Neural cell (in vitro differentiated cells): ENCODE measurements at regions not wholly inside any gene's neighbourhood (a gene's known extent, or its start where the extent isn't known, plus 50 kb on each side); places are given as distances from the start of the nearest gene placed in this dataset.

Experiments
- H2AFZ ChIP-seq: fragments of 200-600, 300-800 bp; sonication (generic), shearing (Covaris generic); 2 replicates; pipeline ENCODE4 v1.6.0; 2014; ENCODE audit warnings: low read depth, mild to moderate bottlenecking, antibody characterized with exemption, low read length, moderate library complexity
- H3F3A ChIP-seq: fragments of 200-600 bp; shearing (Covaris generic); 2 replicates; pipeline ENCODE4 v1.6.1; 2016; ENCODE audit warnings: mild to moderate bottlenecking, moderate library complexity, mixed read lengths, antibody characterized with exemption, low read length; ENCODE audit not compliant: insufficient read depth, poor library complexity, severe bottlenecking
- H3K27ac ChIP-seq: fragments of 200-600, 300-800 bp; sonication (generic), shearing (Covaris generic); 2 replicates; pipeline ENCODE4 v1.5.1; 2014; ENCODE audit warnings: mild to moderate bottlenecking, low read length, moderate library complexity
- H3K27me3 ChIP-seq: fragments of 300-800, 200-600 bp; sonication (generic), shearing (Covaris generic); 2 replicates; pipeline ENCODE4 v1.6.0; 2014; ENCODE audit warnings: mild to moderate bottlenecking, low read depth, low read length, moderate library complexity; ENCODE audit not compliant: insufficient read depth
- H3K36me3 ChIP-seq: fragments of 300-800, 200-600 bp; sonication (generic), shearing (Covaris generic); 2 replicates; pipeline ENCODE4 v1.5.1; 2014; ENCODE audit warnings: mild to moderate bottlenecking, antibody characterized with exemption, low read length, moderate library complexity; ENCODE audit not compliant: insufficient read depth
- H3K4me2 ChIP-seq: fragments of 300-800, 200-600 bp; sonication (generic), shearing (Covaris generic); 2 replicates; pipeline ENCODE4 v1.6.0; 2014; ENCODE audit warnings: mild to moderate bottlenecking, low read length
- H3K4me3 ChIP-seq: fragments of 300-800, 200-600 bp; sonication (generic), shearing (Covaris generic); 2 replicates; pipeline ENCODE4 v1.5.1; 2014; ENCODE audit warnings: mild to moderate bottlenecking, low read length, moderate library complexity
- H3K79me2 ChIP-seq: fragments of 200-600 bp; shearing (Covaris generic); replicated peaks from 2 replicates; pipeline ENCODE4 v1.6.0; 2014; ENCODE audit warnings: mild to moderate bottlenecking, low read length, moderate library complexity; ENCODE audit not compliant: insufficient read depth
- H3K9ac ChIP-seq: fragments of 300-800, 200-600 bp; sonication (generic), shearing (Covaris generic); 2 replicates; pipeline ENCODE4 v1.6.1; 2016; ENCODE audit warnings: mild to moderate bottlenecking, low read length, mixed read lengths
- H3K9me2 ChIP-seq: fragments of 200-600 bp; shearing (Covaris generic); 2 replicates; pipeline ENCODE4 v1.6.1; 2016; ENCODE audit warnings: mild to moderate bottlenecking, low read length, mixed read lengths; ENCODE audit not compliant: insufficient read depth
- H3K9me3 ChIP-seq: fragments of 200-600, 300-800 bp; sonication (generic), shearing (Covaris generic); 2 replicates; pipeline ENCODE4 v1.6.1; 2016; ENCODE audit warnings: mild to moderate bottlenecking, mixed run types, low read length, moderate library complexity, mixed read lengths
- H4K20me1 ChIP-seq: fragments of 200-600 bp; shearing (Covaris generic); 2 replicates; pipeline ENCODE4 v1.6.1; 2016; ENCODE audit warnings: mild to moderate bottlenecking, mixed run types; ENCODE audit not compliant: insufficient read depth
- EP300 ChIP-seq: fragments of 450-650 bp; conservative IDR thresholded peaks from 2 replicates; pipeline ENCODE4 v1.6.1; 2014; ENCODE audit warnings: antibody characterized with exemption, mild to moderate bottlenecking, moderate library complexity; ENCODE audit not compliant: poor library complexity, severe bottlenecking
- EZH2 ChIP-seq: fragments of 200-600, 300-800 bp; shearing (Covaris generic), sonication (generic); IDR thresholded peaks from 2 replicates; pipeline ENCODE4 v1.6.1; 2014; ENCODE audit warnings: antibody characterized with exemption, low read length, borderline replicate concordance, mild to moderate bottlenecking; ENCODE audit not compliant: insufficient read depth, poor library complexity, severe bottlenecking
- MXI1 ChIP-seq: fragments of 450-650 bp; conservative IDR thresholded peaks from 2 replicates; pipeline ENCODE4 v1.6.1; 2014; ENCODE audit warnings: antibody characterized with exemption, mild to moderate bottlenecking; ENCODE audit not compliant: poor library complexity, severe bottlenecking
- POLR2AphosphoS5 ChIP-seq: IDR thresholded peaks from 2 replicates; pipeline ENCODE4 v1.6.1; 2012
- RAD21 ChIP-seq: fragments of 450-650 bp; conservative IDR thresholded peaks from 2 replicates; pipeline ENCODE4 v1.6.1; 2014; ENCODE audit warnings: antibody characterized with exemption, mild to moderate bottlenecking, moderate library complexity
- SMC3 ChIP-seq: fragments of 450-650 bp; conservative IDR thresholded peaks from 2 replicates; pipeline ENCODE4 v1.6.1; 2014; ENCODE audit warnings: antibody characterized with exemption, mild to moderate bottlenecking, moderate library complexity; ENCODE audit not compliant: poor library complexity
- TAF1 ChIP-seq: IDR thresholded peaks from 2 replicates; pipeline ENCODE4 v1.6.1; 2012; ENCODE audit warnings: low read depth
- TF ChIP-seq, protein P1 (sequence below): fragments of 450-650 bp; IDR thresholded peaks from 2 replicates; pipeline ENCODE4 v1.5.1; 2014; ENCODE audit warnings: antibody characterized with exemption, mild to moderate bottlenecking, moderate library complexity; ENCODE audit not compliant: poor library complexity, severe bottlenecking
- TF ChIP-seq, protein P2 (sequence below): IDR thresholded peaks from 2 replicates; pipeline ENCODE4 v1.6.1; 2012; ENCODE audit warnings: borderline replicate concordance

DNA sequence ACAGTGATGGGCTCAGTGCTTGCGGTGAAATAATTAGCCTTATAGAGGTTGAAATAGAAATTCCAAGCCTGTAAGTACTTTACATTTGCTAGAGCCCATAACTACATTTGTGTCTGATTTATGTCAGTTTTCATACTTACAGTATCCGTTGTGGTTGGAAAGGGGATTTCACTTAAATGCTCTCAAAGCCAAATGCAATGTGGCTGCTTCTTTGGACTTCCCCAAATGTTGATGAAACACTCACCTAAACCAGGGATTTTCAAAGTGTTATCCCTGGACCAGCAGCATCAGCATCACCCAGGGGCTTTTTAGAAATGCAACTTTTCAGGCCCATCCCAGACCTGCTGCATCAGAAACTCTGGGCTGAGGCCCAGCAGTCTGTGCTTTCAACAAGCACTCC lies 378.7 kb downstream of the MCTP2 start:
- no peaks in the 10 kb centered on the region for H3K9me2 ChIP-seq
- no peak overlapping the region for H3K4me3 ChIP-seq
- H3K79me2 ChIP-seq: no peaks in the 10 kb centered on the region
- no peak overlapping the region for H2AFZ ChIP-seq
- H3K36me3 ChIP-seq: no peaks in the 10 kb centered on the region
- no peak overlapping the region for H3K4me2 ChIP-seq
- no peaks in the 10 kb centered on the region for H3K9me3 ChIP-seq
- no peak overlapping the region for H3K9ac ChIP-seq
- H3F3A ChIP-seq: no peaks in the 10 kb centered on the region
- no peaks in the 10 kb centered on the region for H3K27me3 ChIP-seq
- TF ChIP-seq MXI1 (no peak), POLR2AphosphoS5 (no peak), RAD21 (no peak), EP300 (no peak), SMC3 (no peak), EZH2 (no peak)
- TF ChIP-seq, protein P1, sequence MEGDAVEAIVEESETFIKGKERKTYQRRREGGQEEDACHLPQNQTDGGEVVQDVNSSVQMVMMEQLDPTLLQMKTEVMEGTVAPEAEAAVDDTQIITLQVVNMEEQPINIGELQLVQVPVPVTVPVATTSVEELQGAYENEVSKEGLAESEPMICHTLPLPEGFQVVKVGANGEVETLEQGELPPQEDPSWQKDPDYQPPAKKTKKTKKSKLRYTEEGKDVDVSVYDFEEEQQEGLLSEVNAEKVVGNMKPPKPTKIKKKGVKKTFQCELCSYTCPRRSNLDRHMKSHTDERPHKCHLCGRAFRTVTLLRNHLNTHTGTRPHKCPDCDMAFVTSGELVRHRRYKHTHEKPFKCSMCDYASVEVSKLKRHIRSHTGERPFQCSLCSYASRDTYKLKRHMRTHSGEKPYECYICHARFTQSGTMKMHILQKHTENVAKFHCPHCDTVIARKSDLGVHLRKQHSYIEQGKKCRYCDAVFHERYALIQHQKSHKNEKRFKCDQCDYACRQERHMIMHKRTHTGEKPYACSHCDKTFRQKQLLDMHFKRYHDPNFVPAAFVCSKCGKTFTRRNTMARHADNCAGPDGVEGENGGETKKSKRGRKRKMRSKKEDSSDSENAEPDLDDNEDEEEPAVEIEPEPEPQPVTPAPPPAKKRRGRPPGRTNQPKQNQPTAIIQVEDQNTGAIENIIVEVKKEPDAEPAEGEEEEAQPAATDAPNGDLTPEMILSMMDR: no peak
- H4K20me1 ChIP-seq: no peaks in the 10 kb centered on the region
- H3K27ac ChIP-seq: no peak overlapping the region

DNA sequence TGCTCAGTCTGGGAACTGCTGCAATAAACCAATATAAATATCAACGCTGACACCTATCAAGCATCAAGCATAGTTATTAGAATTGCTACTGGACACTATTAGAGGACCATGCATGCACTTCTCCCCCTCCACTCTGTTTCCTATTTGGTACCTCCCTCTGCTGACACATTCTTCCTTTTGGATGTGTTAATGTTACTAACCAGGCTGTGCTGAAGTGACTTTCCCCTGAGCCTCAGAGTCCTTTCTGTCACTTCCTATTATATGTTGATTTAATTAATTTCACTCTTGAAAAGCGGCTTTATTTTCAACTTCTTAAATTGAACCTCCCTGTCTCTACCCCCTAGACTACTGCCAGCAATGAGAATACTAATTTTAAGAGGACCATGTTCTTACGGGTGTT lies 379.1 kb downstream of the MCTP2 start:
- Histone ChIP-seq H3K9me2 (no peaks in the 10 kb centered on the region), H3K4me2 (no peak overlapping the region), H3K79me2 (no peaks in the 10 kb centered on the region), H3K27me3 (no peaks in the 10 kb centered on the region), H3K36me3 (no peaks in the 10 kb centered on the region), H3F3A (no peaks in the 10 kb centered on the region), H3K27ac (no peak overlapping the region), H4K20me1 (no peaks in the 10 kb centered on the region), H2AFZ (no peak overlapping the region), H3K9ac (no peak overlapping the region), H3K9me3 (no peaks in the 10 kb centered on the region), H3K4me3 (no peak overlapping the region)
- TF ChIP-seq, protein P1: no peak
- TF ChIP-seq, protein P2, sequence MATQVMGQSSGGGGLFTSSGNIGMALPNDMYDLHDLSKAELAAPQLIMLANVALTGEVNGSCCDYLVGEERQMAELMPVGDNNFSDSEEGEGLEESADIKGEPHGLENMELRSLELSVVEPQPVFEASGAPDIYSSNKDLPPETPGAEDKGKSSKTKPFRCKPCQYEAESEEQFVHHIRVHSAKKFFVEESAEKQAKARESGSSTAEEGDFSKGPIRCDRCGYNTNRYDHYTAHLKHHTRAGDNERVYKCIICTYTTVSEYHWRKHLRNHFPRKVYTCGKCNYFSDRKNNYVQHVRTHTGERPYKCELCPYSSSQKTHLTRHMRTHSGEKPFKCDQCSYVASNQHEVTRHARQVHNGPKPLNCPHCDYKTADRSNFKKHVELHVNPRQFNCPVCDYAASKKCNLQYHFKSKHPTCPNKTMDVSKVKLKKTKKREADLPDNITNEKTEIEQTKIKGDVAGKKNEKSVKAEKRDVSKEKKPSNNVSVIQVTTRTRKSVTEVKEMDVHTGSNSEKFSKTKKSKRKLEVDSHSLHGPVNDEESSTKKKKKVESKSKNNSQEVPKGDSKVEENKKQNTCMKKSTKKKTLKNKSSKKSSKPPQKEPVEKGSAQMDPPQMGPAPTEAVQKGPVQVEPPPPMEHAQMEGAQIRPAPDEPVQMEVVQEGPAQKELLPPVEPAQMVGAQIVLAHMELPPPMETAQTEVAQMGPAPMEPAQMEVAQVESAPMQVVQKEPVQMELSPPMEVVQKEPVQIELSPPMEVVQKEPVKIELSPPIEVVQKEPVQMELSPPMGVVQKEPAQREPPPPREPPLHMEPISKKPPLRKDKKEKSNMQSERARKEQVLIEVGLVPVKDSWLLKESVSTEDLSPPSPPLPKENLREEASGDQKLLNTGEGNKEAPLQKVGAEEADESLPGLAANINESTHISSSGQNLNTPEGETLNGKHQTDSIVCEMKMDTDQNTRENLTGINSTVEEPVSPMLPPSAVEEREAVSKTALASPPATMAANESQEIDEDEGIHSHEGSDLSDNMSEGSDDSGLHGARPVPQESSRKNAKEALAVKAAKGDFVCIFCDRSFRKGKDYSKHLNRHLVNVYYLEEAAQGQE: no peak
- TF ChIP-seq EZH2 (no peak), EP300 (no peak), RAD21 (no peak), SMC3 (no peak), POLR2AphosphoS5 (no peak), MXI1 (no peak), TAF1 (no peak)
